Fibroblast of villous mesenchyme (primary cell): ENCODE measurements at regions not wholly inside any gene's neighbourhood (a gene's known extent, or its start where the extent isn't known, plus 50 kb on each side); places are given as distances from the start of the nearest gene placed in this dataset. TPM values are rescaled to one million over a fixed set of nuclear protein-coding genes. Genes with fewer than 3 reads are reported as not detected.

Source experiments
- DNase-seq: peaks from one replicate; pipeline ENCODE4 v3.0.0-alpha.2; 2010; ENCODE audit warnings: low read depth
- H3K4me3 ChIP-seq: 2 replicates; pipeline ENCODE4 v1.5.1; 2011; ENCODE audit warnings: low read depth, mild to moderate bottlenecking, low read length
- small RNA-seq: library from RNA; depleted of rRNA; stranded (forward); fragments of <200 nt; gene quantifications from one replicate; pipeline ENCODE3, GENCODE V24; 2012
- TF ChIP-seq, protein P1 (sequence below): IDR thresholded peaks from 2 replicates; pipeline ENCODE4 v1.5.1; 2012; ENCODE audit warnings: low read depth, mild to moderate bottlenecking, low read length; ENCODE audit not compliant: insufficient read depth

- DNase-seq = no peak
- TF ChIP-seq, protein P1, sequence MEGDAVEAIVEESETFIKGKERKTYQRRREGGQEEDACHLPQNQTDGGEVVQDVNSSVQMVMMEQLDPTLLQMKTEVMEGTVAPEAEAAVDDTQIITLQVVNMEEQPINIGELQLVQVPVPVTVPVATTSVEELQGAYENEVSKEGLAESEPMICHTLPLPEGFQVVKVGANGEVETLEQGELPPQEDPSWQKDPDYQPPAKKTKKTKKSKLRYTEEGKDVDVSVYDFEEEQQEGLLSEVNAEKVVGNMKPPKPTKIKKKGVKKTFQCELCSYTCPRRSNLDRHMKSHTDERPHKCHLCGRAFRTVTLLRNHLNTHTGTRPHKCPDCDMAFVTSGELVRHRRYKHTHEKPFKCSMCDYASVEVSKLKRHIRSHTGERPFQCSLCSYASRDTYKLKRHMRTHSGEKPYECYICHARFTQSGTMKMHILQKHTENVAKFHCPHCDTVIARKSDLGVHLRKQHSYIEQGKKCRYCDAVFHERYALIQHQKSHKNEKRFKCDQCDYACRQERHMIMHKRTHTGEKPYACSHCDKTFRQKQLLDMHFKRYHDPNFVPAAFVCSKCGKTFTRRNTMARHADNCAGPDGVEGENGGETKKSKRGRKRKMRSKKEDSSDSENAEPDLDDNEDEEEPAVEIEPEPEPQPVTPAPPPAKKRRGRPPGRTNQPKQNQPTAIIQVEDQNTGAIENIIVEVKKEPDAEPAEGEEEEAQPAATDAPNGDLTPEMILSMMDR = no peak
- H3K4me3 ChIP-seq = no peak overlapping the region
Observed at GRCh38 chr5:37896159-37896558, 56.3 kb upstream of the GDNF start.

DNA sequence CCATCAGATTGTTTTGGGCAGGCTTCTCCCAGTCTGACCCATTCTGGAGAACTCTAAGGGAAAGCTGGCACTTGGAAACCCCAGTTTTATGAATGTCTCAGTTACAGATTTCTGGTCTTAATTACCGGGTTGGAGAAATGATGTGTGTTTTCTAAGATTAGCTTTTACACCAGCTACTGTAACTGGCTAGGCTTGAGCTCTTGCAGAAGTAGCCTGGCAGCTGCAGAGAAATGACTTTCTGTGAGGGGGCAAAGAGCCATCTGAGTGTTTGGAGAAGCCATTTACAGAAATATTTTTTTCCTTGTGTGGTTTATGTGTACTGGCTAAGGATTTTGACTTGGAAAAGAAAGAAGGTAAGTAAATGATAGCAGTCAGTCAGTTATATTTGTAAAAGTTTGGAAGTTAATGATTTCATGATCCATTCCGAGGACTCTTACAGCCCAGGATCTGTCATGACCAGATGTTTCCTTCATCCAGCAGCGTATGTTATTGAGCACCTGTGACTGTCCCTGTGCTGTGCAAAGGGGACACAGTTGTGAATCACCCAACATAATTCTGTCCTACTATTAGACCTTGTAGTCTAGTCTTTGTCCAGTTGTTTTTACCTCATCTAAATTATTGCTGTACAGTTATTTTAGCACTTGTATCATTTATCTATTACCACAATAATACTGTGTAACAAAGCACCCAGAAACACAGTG is 53.7 kb upstream of the GDNF start:
- H3K4me3 ChIP-seq = no peak overlapping the region
- DNase-seq = no peak
- TF ChIP-seq, protein P1 = no peak

- no peak for DNase-seq
- TF ChIP-seq, protein P1 = no peak
- no peak overlapping the region for H3K4me3 ChIP-seq
Observed at GRCh38 chr5:37892586-37892985, 52.7 kb upstream of the GDNF start.

- DNase-seq = no peak
- H3K4me3 ChIP-seq = no peak overlapping the region
- TF ChIP-seq, protein P1 = no peak
Observed at GRCh38 chr5:37891832-37892231, 52.0 kb upstream of the GDNF start.

DNA sequence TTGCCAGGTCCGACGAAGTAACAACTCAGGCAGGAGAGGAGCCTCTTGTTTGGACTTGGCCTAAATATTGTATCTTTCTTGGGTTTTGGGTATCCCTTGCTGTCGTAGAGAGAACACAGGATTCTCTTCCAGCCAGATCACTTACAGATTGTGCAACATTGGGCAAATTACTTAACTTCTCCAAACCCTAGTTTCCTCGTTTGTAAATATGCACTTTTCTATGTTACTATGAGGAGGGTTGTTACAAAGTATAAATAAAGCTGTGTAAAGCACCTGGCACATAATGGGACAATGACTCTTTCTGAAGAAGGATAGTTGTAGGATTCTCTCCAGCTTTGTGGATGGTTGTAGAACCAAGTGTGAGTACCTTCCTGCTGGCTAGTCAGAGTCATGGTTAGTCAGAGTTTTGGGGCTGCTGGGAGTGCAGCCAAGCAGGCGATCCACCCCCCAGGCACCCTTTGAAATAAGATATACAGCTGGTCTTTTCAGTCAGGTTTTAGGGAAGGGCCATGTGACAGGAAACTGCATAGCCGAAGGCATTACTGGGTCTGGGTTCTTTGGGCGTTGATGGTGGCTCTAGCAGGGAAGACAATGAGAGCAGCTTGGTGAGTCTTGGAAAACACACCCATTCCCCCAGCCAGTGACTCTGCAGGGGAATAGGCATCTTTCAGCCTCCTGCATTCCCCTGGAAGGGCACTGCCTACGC is 49.9 kb upstream of the GDNF start:
- peak; percentile 33 for DNase-seq
- TF ChIP-seq, protein P1 = no peak
- H3K4me3 ChIP-seq = no peak overlapping the region

Small RNAs in the stretch of these regions (small RNA-seq; reads per million reads assigned to genes)
- gene LINC02110 = not detected
